ENCODE measurements at regions not wholly inside any gene's neighbourhood (a gene's known extent, or its start where the extent isn't known, plus 50 kb on each side); places are given as distances from the start of the nearest gene placed in this dataset.

DNA sequence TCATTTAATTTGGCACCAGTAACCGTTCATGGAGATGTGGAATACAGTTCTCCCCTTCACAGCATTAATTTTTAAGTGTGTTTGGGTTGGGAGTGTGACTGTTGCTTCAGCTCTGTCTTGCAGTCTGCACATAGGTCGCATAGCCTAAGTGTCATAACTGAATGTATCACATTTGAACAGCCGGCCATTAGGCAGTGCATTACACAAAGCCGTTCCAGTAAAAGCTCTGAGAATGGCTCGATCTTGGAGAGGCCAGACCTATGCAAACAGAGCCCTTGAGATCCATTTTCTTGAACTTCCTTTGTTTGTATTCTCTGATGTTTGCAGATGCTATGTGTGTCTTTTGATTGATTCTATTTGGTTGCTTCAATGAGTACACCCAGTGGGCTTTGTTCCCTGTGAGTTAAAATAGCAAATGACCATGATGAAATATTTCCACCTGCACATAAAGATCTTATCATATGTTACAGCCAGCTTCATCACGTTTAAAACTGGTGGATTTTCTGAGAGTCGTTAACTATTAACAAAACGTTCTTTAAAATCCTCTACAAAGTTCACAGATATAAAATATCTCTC lies 1104.9 kb upstream of the SLC10A2 start (continued):
- TF ChIP-seq, protein P1, sequence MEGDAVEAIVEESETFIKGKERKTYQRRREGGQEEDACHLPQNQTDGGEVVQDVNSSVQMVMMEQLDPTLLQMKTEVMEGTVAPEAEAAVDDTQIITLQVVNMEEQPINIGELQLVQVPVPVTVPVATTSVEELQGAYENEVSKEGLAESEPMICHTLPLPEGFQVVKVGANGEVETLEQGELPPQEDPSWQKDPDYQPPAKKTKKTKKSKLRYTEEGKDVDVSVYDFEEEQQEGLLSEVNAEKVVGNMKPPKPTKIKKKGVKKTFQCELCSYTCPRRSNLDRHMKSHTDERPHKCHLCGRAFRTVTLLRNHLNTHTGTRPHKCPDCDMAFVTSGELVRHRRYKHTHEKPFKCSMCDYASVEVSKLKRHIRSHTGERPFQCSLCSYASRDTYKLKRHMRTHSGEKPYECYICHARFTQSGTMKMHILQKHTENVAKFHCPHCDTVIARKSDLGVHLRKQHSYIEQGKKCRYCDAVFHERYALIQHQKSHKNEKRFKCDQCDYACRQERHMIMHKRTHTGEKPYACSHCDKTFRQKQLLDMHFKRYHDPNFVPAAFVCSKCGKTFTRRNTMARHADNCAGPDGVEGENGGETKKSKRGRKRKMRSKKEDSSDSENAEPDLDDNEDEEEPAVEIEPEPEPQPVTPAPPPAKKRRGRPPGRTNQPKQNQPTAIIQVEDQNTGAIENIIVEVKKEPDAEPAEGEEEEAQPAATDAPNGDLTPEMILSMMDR (IDR thresholded peaks at IDR 0.05 in 2 of 3, conservative IDR thresholded peaks at IDR 0.05 in 1 of 3; ENCODE audit: borderline replicate concordance in 1 of 3, insufficient read depth in 1 of 3, low read depth in 2 of 3, low read length in 2 of 3), result no peak
- TF ChIP-seq POLR2AphosphoS5 (IDR thresholded peaks at IDR 0.05; ENCODE audit: low read depth, low read length) (no peak), JUND (IDR thresholded peaks at IDR 0.05) (no peak), EGR1 (IDR thresholded peaks at IDR 0.05; ENCODE audit: low read depth) (no peak), FOSL1 (IDR thresholded peaks at IDR 0.05; ENCODE audit: low read depth) (no peak)
- TF ChIP-seq, protein P2, sequence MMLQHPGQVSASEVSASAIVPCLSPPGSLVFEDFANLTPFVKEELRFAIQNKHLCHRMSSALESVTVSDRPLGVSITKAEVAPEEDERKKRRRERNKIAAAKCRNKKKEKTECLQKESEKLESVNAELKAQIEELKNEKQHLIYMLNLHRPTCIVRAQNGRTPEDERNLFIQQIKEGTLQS (IDR thresholded peaks at IDR 0.05), result no peak

DNA sequence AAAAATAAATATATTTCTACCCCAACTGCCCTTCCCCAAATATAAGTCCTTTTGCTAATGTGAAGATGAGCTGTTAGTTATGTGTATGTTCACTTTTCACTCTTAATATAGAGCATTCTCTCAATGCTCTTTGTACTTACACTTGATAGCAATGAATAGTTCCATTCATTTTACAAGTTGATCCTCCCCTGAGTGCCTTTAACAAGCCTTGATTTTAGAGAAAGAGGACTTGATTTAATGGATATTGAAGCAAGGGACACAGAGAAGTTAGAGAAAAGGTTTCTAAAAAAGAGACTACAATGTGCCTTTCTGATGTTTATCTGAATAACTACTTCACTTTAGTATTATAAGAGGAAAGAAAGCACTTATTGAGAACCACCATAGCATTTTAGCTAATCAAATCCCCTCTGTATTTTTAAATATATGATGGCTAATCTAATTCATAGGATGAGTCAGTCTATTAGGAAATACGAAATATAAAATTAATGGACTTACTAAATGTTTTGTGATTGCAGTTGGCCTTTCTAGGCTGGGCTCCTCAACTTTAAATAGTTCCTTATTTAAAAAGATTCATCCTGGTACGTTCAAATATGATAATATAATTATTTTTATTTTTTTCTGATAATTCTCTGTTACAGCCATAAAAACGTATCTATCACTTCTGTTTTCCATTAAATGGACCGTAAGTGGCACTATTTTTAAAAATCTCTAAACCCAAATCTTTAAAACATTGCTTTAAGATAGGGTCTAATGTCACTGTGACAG lies 1097.8 kb upstream of the SLC10A2 start:
- intact Hi-C loops (cut with micrococcal nuclease), result no loop called here
- CTCF ChIA-PET, result no interaction called here
- POLR2A ChIA-PET, result no interaction called here

More for the DNA sequence above, 1097.8 kb upstream of the SLC10A2 start:
- Histone ChIP-seq H3K4me3 (replicated peaks in 1 of 2; ENCODE audit: low read depth in 1 of 2, low read length in 2 of 2) (no peak overlapping the region), H3K9ac (ENCODE audit: low read length) (no peak overlapping the region), H3K27me3 (ENCODE audit: insufficient read depth, low read length) (no peaks in the 10 kb centered on the region), H3K36me3 (ENCODE audit: control insufficient read depth in 1 of 2, insufficient read depth in 2 of 2, low read length in 2 of 2) (no peaks in the 10 kb centered on the region), H3K27ac (ENCODE audit: low read depth, low read length) (no peak overlapping the region), H3K4me2 (ENCODE audit: low read length) (no peak overlapping the region), H2AFZ (ENCODE audit: low read depth, low read length, poor library complexity, severe bottlenecking) (no peak overlapping the region), H3K9me3 (ENCODE audit: control insufficient read depth in 1 of 2, insufficient read depth in 1 of 2, low read depth in 1 of 2, low read length in 2 of 2) (no peaks in the 10 kb centered on the region), H3K9me2 (ENCODE audit: insufficient read depth) (no peaks in the 10 kb centered on the region), H3K79me2 (ENCODE audit: insufficient read depth, low read length) (no peaks in the 10 kb centered on the region), H4K20me1 (ENCODE audit: insufficient read depth) (no peaks in the 10 kb centered on the region), H3K4me1 (ENCODE audit: control insufficient read depth in 1 of 2, insufficient read depth in 2 of 2, low read length in 2 of 2) (no peaks in the 10 kb centered on the region)
- DNase-seq (ENCODE audit: low read depth, low spot score) (no peak), ATAC-seq (no peak)
- BruUV-seq (replicated peaks), result no TSS peak
- RAD21 ChIA-PET (ENCODE audit: low non-redundant PET in 1 of 2, low total read pairs in 2 of 2, uncharacterized antibody in 2 of 2, unreplicated experiment in 2 of 2), result no interaction called here
- TF ChIP-seq, protein P3, sequence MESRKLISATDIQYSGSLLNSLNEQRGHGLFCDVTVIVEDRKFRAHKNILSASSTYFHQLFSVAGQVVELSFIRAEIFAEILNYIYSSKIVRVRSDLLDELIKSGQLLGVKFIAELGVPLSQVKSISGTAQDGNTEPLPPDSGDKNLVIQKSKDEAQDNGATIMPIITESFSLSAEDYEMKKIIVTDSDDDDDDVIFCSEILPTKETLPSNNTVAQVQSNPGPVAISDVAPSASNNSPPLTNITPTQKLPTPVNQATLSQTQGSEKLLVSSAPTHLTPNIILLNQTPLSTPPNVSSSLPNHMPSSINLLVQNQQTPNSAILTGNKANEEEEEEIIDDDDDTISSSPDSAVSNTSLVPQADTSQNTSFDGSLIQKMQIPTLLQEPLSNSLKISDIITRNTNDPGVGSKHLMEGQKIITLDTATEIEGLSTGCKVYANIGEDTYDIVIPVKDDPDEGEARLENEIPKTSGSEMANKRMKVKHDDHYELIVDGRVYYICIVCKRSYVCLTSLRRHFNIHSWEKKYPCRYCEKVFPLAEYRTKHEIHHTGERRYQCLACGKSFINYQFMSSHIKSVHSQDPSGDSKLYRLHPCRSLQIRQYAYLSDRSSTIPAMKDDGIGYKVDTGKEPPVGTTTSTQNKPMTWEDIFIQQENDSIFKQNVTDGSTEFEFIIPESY (IDR thresholded peaks at IDR 0.05; ENCODE audit: extremely low read depth, insufficient replicate concordance, low read length), result no peak
- TF ChIP-seq, protein P4, sequence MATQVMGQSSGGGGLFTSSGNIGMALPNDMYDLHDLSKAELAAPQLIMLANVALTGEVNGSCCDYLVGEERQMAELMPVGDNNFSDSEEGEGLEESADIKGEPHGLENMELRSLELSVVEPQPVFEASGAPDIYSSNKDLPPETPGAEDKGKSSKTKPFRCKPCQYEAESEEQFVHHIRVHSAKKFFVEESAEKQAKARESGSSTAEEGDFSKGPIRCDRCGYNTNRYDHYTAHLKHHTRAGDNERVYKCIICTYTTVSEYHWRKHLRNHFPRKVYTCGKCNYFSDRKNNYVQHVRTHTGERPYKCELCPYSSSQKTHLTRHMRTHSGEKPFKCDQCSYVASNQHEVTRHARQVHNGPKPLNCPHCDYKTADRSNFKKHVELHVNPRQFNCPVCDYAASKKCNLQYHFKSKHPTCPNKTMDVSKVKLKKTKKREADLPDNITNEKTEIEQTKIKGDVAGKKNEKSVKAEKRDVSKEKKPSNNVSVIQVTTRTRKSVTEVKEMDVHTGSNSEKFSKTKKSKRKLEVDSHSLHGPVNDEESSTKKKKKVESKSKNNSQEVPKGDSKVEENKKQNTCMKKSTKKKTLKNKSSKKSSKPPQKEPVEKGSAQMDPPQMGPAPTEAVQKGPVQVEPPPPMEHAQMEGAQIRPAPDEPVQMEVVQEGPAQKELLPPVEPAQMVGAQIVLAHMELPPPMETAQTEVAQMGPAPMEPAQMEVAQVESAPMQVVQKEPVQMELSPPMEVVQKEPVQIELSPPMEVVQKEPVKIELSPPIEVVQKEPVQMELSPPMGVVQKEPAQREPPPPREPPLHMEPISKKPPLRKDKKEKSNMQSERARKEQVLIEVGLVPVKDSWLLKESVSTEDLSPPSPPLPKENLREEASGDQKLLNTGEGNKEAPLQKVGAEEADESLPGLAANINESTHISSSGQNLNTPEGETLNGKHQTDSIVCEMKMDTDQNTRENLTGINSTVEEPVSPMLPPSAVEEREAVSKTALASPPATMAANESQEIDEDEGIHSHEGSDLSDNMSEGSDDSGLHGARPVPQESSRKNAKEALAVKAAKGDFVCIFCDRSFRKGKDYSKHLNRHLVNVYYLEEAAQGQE (IDR thresholded peaks at IDR 0.05; ENCODE audit: low read depth), result no peak
- TF ChIP-seq FOSL1 (IDR thresholded peaks at IDR 0.05; ENCODE audit: low read depth), result no peak

All from HCT116 (cell line).